ENCODE measurements at regions not wholly inside any gene's neighbourhood (a gene's known extent, or its start where the extent isn't known, plus 50 kb on each side); places are given as distances from the start of the nearest gene placed in this dataset.

- Histone ChIP-seq H3K4me3 (ENCODE audit: low read depth in 1 of 2, low read length in 2 of 2) (no peak overlapping the region), H3K9me3 (ENCODE audit: low read length) (no peaks in the 10 kb centered on the region), H3K27ac (ENCODE audit: low read depth, low read length) (no peak overlapping the region), H3K27me3 (ENCODE audit: control insufficient read depth in 1 of 2, insufficient read depth in 2 of 2, low read length in 2 of 2) (no peaks in the 10 kb centered on the region), H3K9ac (ENCODE audit: low read length) (no peak overlapping the region), H3K4me1 (ENCODE audit: insufficient read depth, low read length) (no peaks in the 10 kb centered on the region), H3K36me3 (ENCODE audit: insufficient read depth, low read length) (no peaks in the 10 kb centered on the region)
Observed at GRCh38 chr19:28988066-28988465, 224.9 kb downstream of the UQCRFS1 start.

GRCh38 chr19:28987177-28987576, 225.8 kb downstream of the UQCRFS1 start:
- no peak overlapping the region for H3K27ac ChIP-seq (ENCODE audit: low read depth, low read length)
- no peaks in the 10 kb centered on the region for H3K36me3 ChIP-seq (ENCODE audit: insufficient read depth, low read length)
- H3K9me3 ChIP-seq (ENCODE audit: low read length), result no peaks in the 10 kb centered on the region
- no peaks in the 10 kb centered on the region for H3K4me1 ChIP-seq (ENCODE audit: insufficient read depth, low read length)
- H3K4me3 ChIP-seq (ENCODE audit: low read depth in 1 of 2, low read length in 2 of 2), result no peak overlapping the region
- no peak overlapping the region for H3K9ac ChIP-seq (ENCODE audit: low read length)
- H3K27me3 ChIP-seq (ENCODE audit: control insufficient read depth in 1 of 2, insufficient read depth in 2 of 2, low read length in 2 of 2), result no peaks in the 10 kb centered on the region

- Histone ChIP-seq H3K27me3 (ENCODE audit: control insufficient read depth in 1 of 2, insufficient read depth in 2 of 2, low read length in 2 of 2) (no peaks in the 10 kb centered on the region), H3K4me3 (ENCODE audit: low read depth in 1 of 2, low read length in 2 of 2) (no peak overlapping the region), H3K36me3 (ENCODE audit: insufficient read depth, low read length) (no peaks in the 10 kb centered on the region), H3K4me1 (ENCODE audit: insufficient read depth, low read length) (no peaks in the 10 kb centered on the region), H3K27ac (ENCODE audit: low read depth, low read length) (no peak overlapping the region), H3K9me3 (ENCODE audit: low read length) (no peaks in the 10 kb centered on the region), H3K9ac (ENCODE audit: low read length) (no peak overlapping the region)
Observed at GRCh38 chr19:28985201-28985600, 227.8 kb downstream of the UQCRFS1 start.

DNA sequence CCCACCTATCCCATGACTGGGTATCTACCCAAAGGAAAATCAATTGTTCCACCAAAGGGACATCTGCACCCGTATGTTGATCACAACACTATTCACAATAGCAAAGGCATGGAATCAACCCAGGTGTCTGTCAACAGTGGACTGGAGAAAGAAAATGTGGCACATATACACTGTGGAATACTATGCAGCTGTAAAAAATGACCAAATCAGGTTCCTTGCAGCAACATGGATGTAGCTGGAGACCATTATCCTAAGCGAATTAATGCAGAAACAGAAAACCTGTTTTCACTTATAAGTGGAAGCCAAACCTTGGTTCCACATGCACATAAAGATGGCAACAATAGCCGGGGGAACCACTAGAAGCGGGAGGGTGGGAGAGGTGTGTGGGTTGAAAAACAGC, 228.6 kb downstream of the UQCRFS1 start:
- Histone ChIP-seq H3K9me3 (ENCODE audit: low read length) (no peaks in the 10 kb centered on the region), H3K9ac (ENCODE audit: low read length) (no peak overlapping the region), H3K27me3 (ENCODE audit: control insufficient read depth in 1 of 2, insufficient read depth in 2 of 2, low read length in 2 of 2) (no peaks in the 10 kb centered on the region), H3K27ac (ENCODE audit: low read depth, low read length) (no peak overlapping the region), H3K36me3 (ENCODE audit: insufficient read depth, low read length) (no peaks in the 10 kb centered on the region), H3K4me3 (ENCODE audit: low read depth in 1 of 2, low read length in 2 of 2) (no peak overlapping the region), H3K4me1 (ENCODE audit: insufficient read depth, low read length) (no peaks in the 10 kb centered on the region)

DNA sequence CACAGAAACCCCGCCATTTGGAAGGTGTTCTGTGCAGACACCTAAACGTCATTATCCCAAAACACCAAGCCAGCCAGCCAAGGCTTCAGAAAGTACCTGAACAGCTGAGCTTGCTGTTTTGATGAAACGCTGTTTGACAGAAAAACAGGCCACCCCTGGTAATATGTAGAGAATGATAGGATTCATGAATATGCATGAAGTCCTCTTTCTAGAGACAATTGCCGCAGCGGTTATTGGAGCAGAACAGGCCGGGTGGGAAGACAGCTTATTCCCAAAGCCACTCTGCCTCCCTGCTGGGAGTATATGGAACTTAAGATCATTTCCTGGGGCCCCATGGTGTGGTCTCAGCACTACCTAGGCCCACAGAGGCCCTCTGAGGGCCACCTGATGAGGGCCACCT, 229.5 kb downstream of the UQCRFS1 start:
- Histone ChIP-seq H3K4me1 (ENCODE audit: insufficient read depth, low read length) (no peaks in the 10 kb centered on the region), H3K27me3 (ENCODE audit: control insufficient read depth in 1 of 2, insufficient read depth in 2 of 2, low read length in 2 of 2) (no peaks in the 10 kb centered on the region)

GRCh38 chr19:28981994-28982393, 231.0 kb downstream of the UQCRFS1 start:
- H3K27ac ChIP-seq (ENCODE audit: low read depth, low read length), result no peak overlapping the region
- H3K4me3 ChIP-seq (ENCODE audit: low read depth in 1 of 2, low read length in 2 of 2), result no peak overlapping the region
- no peak overlapping the region for H3K9ac ChIP-seq (ENCODE audit: low read length)
- no peaks in the 10 kb centered on the region for H3K4me1 ChIP-seq (ENCODE audit: insufficient read depth, low read length)
- no peaks in the 10 kb centered on the region for H3K36me3 ChIP-seq (ENCODE audit: insufficient read depth, low read length)
- no peaks in the 10 kb centered on the region for H3K27me3 ChIP-seq (ENCODE audit: control insufficient read depth in 1 of 2, insufficient read depth in 2 of 2, low read length in 2 of 2)
- no peaks in the 10 kb centered on the region for H3K9me3 ChIP-seq (ENCODE audit: low read length)

More for the DNA sequence above, 229.5 kb downstream of the UQCRFS1 start:
- no peak overlapping the region for H3K4me3 ChIP-seq (ENCODE audit: low read depth in 1 of 2, low read length in 2 of 2)
- H3K9me3 ChIP-seq (ENCODE audit: low read length), result no peaks in the 10 kb centered on the region
- H3K9ac ChIP-seq (ENCODE audit: low read length), result no peak overlapping the region
- H3K27ac ChIP-seq (ENCODE audit: low read depth, low read length), result no peak overlapping the region
- no peaks in the 10 kb centered on the region for H3K36me3 ChIP-seq (ENCODE audit: insufficient read depth, low read length)

- no peaks in the 10 kb centered on the region for H3K4me1 ChIP-seq (ENCODE audit: insufficient read depth, low read length)
- no peaks in the 10 kb centered on the region for H3K27me3 ChIP-seq (ENCODE audit: control insufficient read depth in 1 of 2, insufficient read depth in 2 of 2, low read length in 2 of 2)
- H3K9ac ChIP-seq (ENCODE audit: low read length), result no peak overlapping the region
- no peak overlapping the region for H3K4me3 ChIP-seq (ENCODE audit: low read depth in 1 of 2, low read length in 2 of 2)
- no peaks in the 10 kb centered on the region for H3K36me3 ChIP-seq (ENCODE audit: insufficient read depth, low read length)
- H3K27ac ChIP-seq (ENCODE audit: low read depth, low read length), result no peak overlapping the region
- no peaks in the 10 kb centered on the region for H3K9me3 ChIP-seq (ENCODE audit: low read length)
Observed at GRCh38 chr19:28981518-28981917, 231.4 kb downstream of the UQCRFS1 start.

DNA sequence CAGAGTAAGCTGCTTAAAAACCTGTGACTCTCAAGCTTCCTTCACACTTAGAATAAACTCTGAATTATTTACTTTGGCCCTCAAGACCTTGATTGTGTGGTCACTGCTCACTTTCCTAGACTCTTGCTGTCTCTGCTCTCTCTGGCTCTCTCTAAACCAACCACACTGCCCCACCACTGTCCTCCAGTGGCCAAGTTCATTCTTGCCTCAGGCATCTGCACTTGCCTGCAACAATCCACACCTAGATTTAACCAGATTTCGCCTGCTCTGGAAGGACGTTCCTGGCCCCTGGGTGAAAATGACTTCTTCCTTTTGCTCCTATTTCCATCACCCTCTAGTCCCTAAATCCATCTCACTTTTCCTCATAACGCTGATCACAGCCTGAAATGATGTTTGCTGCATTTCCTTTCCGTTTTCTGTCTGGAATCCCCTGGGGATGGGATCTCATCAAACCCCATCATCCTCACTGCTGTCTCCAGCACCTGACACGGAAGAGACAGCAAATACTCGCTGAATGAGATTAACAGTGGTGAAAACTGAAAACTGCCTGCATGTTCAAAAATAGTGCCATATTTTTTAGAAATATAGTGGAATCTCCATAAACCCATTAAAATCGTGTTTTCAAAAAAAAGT, 232.6 kb downstream of the UQCRFS1 start:
- Histone ChIP-seq H3K4me1 (ENCODE audit: insufficient read depth, low read length) (no peaks in the 10 kb centered on the region), H3K36me3 (ENCODE audit: insufficient read depth, low read length) (no peaks in the 10 kb centered on the region), H3K4me3 (ENCODE audit: low read depth in 1 of 2, low read length in 2 of 2) (no peak overlapping the region), H3K9ac (ENCODE audit: low read length) (no peak overlapping the region), H3K27me3 (ENCODE audit: control insufficient read depth in 1 of 2, insufficient read depth in 2 of 2, low read length in 2 of 2) (no peaks in the 10 kb centered on the region), H3K9me3 (ENCODE audit: low read length) (no peaks in the 10 kb centered on the region), H3K27ac (ENCODE audit: low read depth, low read length) (no peak overlapping the region)

GRCh38 chr19:28977826-28978225, 235.1 kb downstream of the UQCRFS1 start:
- no peaks in the 10 kb centered on the region for H3K4me1 ChIP-seq (ENCODE audit: insufficient read depth, low read length)
- H3K27ac ChIP-seq (ENCODE audit: low read depth, low read length), result no peak overlapping the region
- no peaks in the 10 kb centered on the region for H3K27me3 ChIP-seq (ENCODE audit: control insufficient read depth in 1 of 2, insufficient read depth in 2 of 2, low read length in 2 of 2)
- no peak overlapping the region for H3K4me3 ChIP-seq (ENCODE audit: low read depth in 1 of 2, low read length in 2 of 2)
- no peaks in the 10 kb centered on the region for H3K9me3 ChIP-seq (ENCODE audit: low read length)
- H3K36me3 ChIP-seq (ENCODE audit: insufficient read depth, low read length), result no peaks in the 10 kb centered on the region
- H3K9ac ChIP-seq (ENCODE audit: low read length), result no peak overlapping the region

- Histone ChIP-seq H3K27me3 (ENCODE audit: control insufficient read depth in 1 of 2, insufficient read depth in 2 of 2, low read length in 2 of 2) (no peaks in the 10 kb centered on the region), H3K4me1 (ENCODE audit: insufficient read depth, low read length) (no peaks in the 10 kb centered on the region), H3K9me3 (ENCODE audit: low read length) (no peaks in the 10 kb centered on the region), H3K9ac (ENCODE audit: low read length) (no peak overlapping the region), H3K4me3 (ENCODE audit: low read depth in 1 of 2, low read length in 2 of 2) (no peak overlapping the region), H3K27ac (ENCODE audit: low read depth, low read length) (no peak overlapping the region), H3K36me3 (ENCODE audit: insufficient read depth, low read length) (no peaks in the 10 kb centered on the region)
Observed at GRCh38 chr19:28972058-28972852, 240.7 kb downstream of the UQCRFS1 start.

GRCh38 chr19:28971513-28971912, 241.4 kb downstream of the UQCRFS1 start:
- Histone ChIP-seq H3K9me3 (ENCODE audit: low read length) (no peaks in the 10 kb centered on the region), H3K36me3 (ENCODE audit: insufficient read depth, low read length) (no peaks in the 10 kb centered on the region), H3K4me3 (ENCODE audit: low read depth in 1 of 2, low read length in 2 of 2) (no peak overlapping the region), H3K4me1 (ENCODE audit: insufficient read depth, low read length) (no peaks in the 10 kb centered on the region), H3K27ac (ENCODE audit: low read depth, low read length) (no peak overlapping the region), H3K9ac (ENCODE audit: low read length) (no peak overlapping the region), H3K27me3 (ENCODE audit: control insufficient read depth in 1 of 2, insufficient read depth in 2 of 2, low read length in 2 of 2) (no peaks in the 10 kb centered on the region)

- H3K27me3 ChIP-seq (ENCODE audit: control insufficient read depth in 1 of 2, insufficient read depth in 2 of 2, low read length in 2 of 2), result no peaks in the 10 kb centered on the region
- H3K4me1 ChIP-seq (ENCODE audit: insufficient read depth, low read length), result no peaks in the 10 kb centered on the region
- H3K9ac ChIP-seq (ENCODE audit: low read length), result no peak overlapping the region
- H3K9me3 ChIP-seq (ENCODE audit: low read length), result no peaks in the 10 kb centered on the region
- H3K27ac ChIP-seq (ENCODE audit: low read depth, low read length), result no peak overlapping the region
- H3K4me3 ChIP-seq (ENCODE audit: low read depth in 1 of 2, low read length in 2 of 2), result no peak overlapping the region
- no peaks in the 10 kb centered on the region for H3K36me3 ChIP-seq (ENCODE audit: insufficient read depth, low read length)
Observed at GRCh38 chr19:28971049-28971448, 241.9 kb downstream of the UQCRFS1 start.
